Lung (tissue), 11 donors: ENCODE measurements at regions not wholly inside any gene's neighbourhood (a gene's known extent, or its start where the extent isn't known, plus 50 kb on each side); places are given as distances from the start of the nearest gene placed in this dataset.

Experiments used
- ATAC-seq: fragments of 200-7000 bp; cut with Tn5 transposase; one replicate; pipeline ENCODE4 v1.9.1; 2020; ENCODE audit warnings: moderate number of reproducible peaks; ENCODE audit not compliant: insufficient read depth, low FRiP score
- DNase-seq, 3 donors: peaks; one replicate each; pipeline ENCODE4 v3.0.0-alpha.2; 2013 to 2017
- H3K27ac ChIP-seq, 2 donors: one replicate each; pipeline ENCODE4 v1.5.1; 2013; ENCODE audit warnings: mild to moderate bottlenecking in 2 of 2, moderate library complexity in 2 of 2, control low read depth in 1 of 2, inconsistent platforms in 1 of 2, low read depth in 1 of 2, low read length in 1 of 2
- H3K27me3 ChIP-seq, 3 donors: one replicate each; pipeline ENCODE4 v1.5.1; 2013; ENCODE audit warnings: low read length in 2 of 3; ENCODE audit not compliant: control insufficient read depth in 3 of 3, insufficient read depth in 3 of 3
- H3K36me3 ChIP-seq, 4 donors: one replicate each; pipeline ENCODE4 v1.5.1; 2013; ENCODE audit warnings: low read length in 4 of 4, mild to moderate bottlenecking in 1 of 4, moderate library complexity in 1 of 4; ENCODE audit not compliant: control insufficient read depth in 4 of 4, insufficient read depth in 4 of 4
- H3K4me1 ChIP-seq, 5 donors: one replicate each; pipeline ENCODE4 v1.5.1; 2013; ENCODE audit warnings: low read length in 5 of 5, mild to moderate bottlenecking in 2 of 5, moderate library complexity in 1 of 5; ENCODE audit not compliant: control insufficient read depth in 5 of 5, insufficient read depth in 5 of 5
- H3K4me3 ChIP-seq: one replicate; pipeline ENCODE4 v1.5.1; 2013; ENCODE audit warnings: mild to moderate bottlenecking, control low read depth, moderate library complexity
- H3K9ac ChIP-seq, 2 donors: one replicate each; pipeline ENCODE4 v1.5.1; 2013; ENCODE audit warnings: low read length in 2 of 2, control low read depth in 1 of 2; ENCODE audit not compliant: insufficient read depth in 1 of 2
- H3K9me3 ChIP-seq, 4 donors: one replicate each; pipeline ENCODE4 v1.5.1; 2013; ENCODE audit warnings: low read length in 3 of 4, mild to moderate bottlenecking in 1 of 4, moderate library complexity in 1 of 4; ENCODE audit not compliant: control insufficient read depth in 4 of 4, insufficient read depth in 3 of 4
- WGBS, 2 donors: extraction: QIAGEN DNeasy Blood & Tissue Kit; methylation state at CpG; one replicate each; pipeline ENCODE4 v1.1.7; 2013; 5-methylcytosine and 5-hydroxymethylcytosine counted together
- TF ChIP-seq, protein P1 (sequence below): IDR thresholded peaks from 2 replicates; pipeline ENCODE4 v1.5.1; 2012; ENCODE audit warnings: mild to moderate bottlenecking; ENCODE audit errors: control extremely low read depth, extremely low read depth
- donor health status: control.
- donor health status: control.
- donor health status: Bipolar disorder and iron deficiency.
- donor health status: healthy.
- donor health status: DM: yes; HTN: yes; CAD: no.

DNA sequence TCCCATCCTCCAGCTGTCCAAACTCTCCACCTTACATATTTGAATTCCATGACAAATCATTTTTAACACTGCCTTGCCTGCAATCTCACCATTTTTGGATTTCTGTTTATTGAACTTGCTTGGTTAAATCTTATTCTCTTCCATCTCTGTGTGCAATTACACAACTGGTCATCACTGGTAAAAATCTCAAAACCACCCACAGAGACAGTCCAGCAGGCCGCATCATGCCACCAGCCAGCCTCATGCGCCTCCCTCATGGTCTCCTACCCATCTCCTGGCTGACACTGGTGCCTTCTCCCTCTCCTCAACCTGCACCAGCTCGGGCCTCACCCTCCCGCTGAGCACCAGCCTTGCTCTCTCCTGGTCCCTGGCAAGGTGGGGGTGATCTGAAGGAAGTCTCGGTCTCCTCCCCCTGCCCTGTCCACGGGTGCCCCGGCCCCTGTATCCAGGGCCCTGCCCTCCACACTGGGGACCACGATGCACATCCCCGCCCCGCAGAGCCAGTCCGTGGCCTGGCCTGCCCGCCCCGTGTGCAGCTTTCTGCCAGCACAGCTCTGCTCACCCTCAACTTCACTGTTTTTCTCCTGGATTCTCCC lies 92.0 kb downstream of the THBS2 start:
- TF ChIP-seq, protein P1, sequence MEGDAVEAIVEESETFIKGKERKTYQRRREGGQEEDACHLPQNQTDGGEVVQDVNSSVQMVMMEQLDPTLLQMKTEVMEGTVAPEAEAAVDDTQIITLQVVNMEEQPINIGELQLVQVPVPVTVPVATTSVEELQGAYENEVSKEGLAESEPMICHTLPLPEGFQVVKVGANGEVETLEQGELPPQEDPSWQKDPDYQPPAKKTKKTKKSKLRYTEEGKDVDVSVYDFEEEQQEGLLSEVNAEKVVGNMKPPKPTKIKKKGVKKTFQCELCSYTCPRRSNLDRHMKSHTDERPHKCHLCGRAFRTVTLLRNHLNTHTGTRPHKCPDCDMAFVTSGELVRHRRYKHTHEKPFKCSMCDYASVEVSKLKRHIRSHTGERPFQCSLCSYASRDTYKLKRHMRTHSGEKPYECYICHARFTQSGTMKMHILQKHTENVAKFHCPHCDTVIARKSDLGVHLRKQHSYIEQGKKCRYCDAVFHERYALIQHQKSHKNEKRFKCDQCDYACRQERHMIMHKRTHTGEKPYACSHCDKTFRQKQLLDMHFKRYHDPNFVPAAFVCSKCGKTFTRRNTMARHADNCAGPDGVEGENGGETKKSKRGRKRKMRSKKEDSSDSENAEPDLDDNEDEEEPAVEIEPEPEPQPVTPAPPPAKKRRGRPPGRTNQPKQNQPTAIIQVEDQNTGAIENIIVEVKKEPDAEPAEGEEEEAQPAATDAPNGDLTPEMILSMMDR = no peak
- H3K27me3 ChIP-seq = no peaks in the 10 kb centered on the region
- no peak overlapping the region for H3K27ac ChIP-seq
- 89 to 91% methylated on average over 13 of the region's 13 CpGs for WGBS, 2 donors
- no peak overlapping the region for H3K9ac ChIP-seq
- H3K9me3 ChIP-seq = no peaks in the 10 kb centered on the region
- H3K36me3 ChIP-seq = no peaks in the 10 kb centered on the region
- ATAC-seq (no peak), DNase-seq (no peak)
- no peak overlapping the region for H3K4me3 ChIP-seq
- H3K4me1 ChIP-seq = peaks cover 0 to 31% (median 14%) of the 10 kb centered on the region in 5 donors

DNA sequence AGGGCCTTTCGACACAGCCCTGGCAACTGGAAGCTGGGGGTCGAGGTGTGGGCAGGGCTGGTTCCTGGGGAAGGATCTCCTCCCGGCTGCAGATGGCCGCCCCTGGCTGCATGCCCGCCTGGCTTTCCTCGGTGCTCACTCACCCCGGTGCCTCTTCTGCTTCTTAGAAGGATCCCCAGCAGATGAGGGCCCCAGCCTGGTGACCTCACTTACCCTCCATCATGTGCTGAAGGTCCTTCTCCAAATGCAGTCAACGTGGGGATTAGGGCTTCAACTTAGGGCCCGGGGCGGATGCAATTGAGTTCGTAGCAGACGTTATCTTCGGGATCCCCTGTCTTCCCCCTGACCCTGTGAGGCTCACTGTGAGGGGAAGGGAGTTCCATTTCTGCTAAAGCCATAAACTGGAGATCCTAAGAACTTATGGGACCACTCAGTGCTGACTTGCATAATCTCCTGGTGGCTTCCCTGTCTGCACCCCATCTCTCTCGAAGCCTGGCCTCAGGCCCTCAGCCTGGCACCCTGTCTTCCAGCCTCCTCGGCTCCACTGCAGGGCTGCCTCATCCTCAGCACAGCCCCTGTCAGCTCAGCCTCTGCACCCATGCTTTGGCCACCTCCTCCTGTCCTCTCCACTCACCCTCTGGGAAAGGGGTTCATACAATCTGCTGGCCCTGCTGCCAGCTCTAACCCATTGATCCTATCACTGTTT lies 92.6 kb downstream of the THBS2 start:
- ATAC-seq (no peak), DNase-seq (no peak)
- no peak overlapping the region for H3K27ac ChIP-seq
- H3K9me3 ChIP-seq = no peaks in the 10 kb centered on the region
- TF ChIP-seq, protein P1 = no peak
- WGBS, 2 donors = 71 to 81% methylated on average over 15 of the region's 15 CpGs
- no peaks in the 10 kb centered on the region for H3K27me3 ChIP-seq
- no peak overlapping the region for H3K9ac ChIP-seq
- H3K36me3 ChIP-seq = no peaks in the 10 kb centered on the region
- no peak overlapping the region for H3K4me3 ChIP-seq
- peaks cover 0 to 38% (median 18%) of the 10 kb centered on the region in 5 donors for H3K4me1 ChIP-seq

DNA sequence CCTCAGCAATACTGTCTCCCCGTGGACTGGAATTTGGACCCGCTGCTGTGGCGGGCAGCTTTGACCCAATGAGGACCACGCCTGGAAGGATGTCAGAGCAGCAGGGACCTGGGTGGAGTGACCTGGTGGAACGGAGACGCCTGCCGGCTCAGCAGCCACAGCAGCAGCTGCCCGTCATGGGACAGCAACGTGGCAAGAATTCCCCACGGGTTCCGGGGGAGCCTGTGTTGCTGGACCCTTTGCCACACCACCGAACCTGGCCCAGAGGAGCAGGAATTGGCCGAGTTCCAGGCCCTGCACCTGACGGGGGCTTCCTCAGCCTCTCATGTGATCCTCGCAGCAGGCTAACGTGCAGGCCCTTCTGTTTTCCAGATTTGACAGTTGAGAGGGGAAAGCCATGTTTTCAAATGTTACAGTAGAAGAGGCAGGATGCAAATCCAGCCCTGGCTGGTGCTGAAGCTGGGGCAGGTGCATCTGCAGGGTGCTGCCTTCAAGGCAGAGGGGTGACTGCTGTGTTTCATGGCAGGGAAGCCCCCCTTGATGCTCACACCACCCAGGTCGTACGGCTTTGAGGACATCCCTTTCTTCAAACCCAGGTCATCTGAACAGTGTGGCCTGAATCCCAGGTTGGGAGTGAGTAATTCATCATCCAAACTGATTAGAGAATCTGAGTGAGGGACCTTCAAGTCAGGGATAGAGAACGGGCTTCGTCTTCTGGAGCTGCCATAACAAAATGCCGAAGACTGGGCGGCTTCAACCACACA lies 93.4 kb downstream of the THBS2 start:
- ATAC-seq = no peak
- no peak overlapping the region for H3K27ac ChIP-seq
- H3K4me1 ChIP-seq = peaks cover 0 to 38% (median 18%) of the 10 kb centered on the region in 5 donors
- no peak overlapping the region for H3K9ac ChIP-seq
- TF ChIP-seq, protein P1 = no peak
- WGBS, 2 donors = 81% methylated on average over 22 of the region's 22 CpGs
- H3K4me3 ChIP-seq = no peak overlapping the region
- no peaks in the 10 kb centered on the region for H3K27me3 ChIP-seq
- no peaks in the 10 kb centered on the region for H3K9me3 ChIP-seq
- DNase-seq = no peak
- H3K36me3 ChIP-seq = no peaks in the 10 kb centered on the region
